GM20000 (cell line): ENCODE measurements at regions not wholly inside any gene's neighbourhood (a gene's known extent, or its start where the extent isn't known, plus 50 kb on each side); places are given as distances from the start of the nearest gene placed in this dataset.

Source experiments
- DNase-seq: peaks from one replicate; pipeline ENCODE4 v3.0.0; 2012; ENCODE audit warnings: low spot score
- TF ChIP-seq, protein P1 (sequence below): IDR thresholded peaks from 2 replicates; pipeline ENCODE4 v1.5.1; 2012; ENCODE audit warnings: mild to moderate bottlenecking, control low read depth; ENCODE audit errors: extremely low read depth, missing control alignments

DNA sequence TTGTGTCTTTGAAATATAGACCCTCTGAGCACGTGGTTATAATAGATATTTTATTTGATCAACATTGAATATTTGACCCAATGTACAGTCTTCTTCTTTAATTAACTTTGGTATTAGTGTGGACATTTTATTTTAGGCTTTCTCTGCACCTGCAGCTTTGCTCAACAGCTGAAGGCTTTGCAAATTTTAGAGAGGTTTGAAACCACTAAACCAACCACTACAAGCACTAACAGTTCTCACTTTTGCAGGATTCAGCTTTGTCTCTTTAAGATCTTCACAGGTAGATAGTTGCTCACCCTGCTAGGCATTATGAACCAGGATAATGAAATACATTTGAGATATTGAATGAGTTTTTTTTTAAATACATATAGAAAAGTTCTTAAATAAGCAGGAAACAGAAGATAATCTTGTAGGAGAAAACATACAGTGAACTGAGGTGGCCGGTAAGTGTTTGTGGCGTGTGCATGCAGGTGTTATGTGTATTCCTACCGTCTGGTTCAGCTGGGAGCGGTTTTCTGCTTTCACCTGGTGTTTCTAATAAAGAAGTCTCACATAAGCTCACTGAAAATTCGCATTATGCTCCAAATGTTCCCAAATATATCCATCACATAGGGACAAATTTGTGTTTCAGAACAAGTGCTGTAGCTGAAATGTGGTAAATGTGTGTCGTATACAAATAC lies 1508.3 kb upstream of the TENM3 start:
- TF ChIP-seq, protein P1, sequence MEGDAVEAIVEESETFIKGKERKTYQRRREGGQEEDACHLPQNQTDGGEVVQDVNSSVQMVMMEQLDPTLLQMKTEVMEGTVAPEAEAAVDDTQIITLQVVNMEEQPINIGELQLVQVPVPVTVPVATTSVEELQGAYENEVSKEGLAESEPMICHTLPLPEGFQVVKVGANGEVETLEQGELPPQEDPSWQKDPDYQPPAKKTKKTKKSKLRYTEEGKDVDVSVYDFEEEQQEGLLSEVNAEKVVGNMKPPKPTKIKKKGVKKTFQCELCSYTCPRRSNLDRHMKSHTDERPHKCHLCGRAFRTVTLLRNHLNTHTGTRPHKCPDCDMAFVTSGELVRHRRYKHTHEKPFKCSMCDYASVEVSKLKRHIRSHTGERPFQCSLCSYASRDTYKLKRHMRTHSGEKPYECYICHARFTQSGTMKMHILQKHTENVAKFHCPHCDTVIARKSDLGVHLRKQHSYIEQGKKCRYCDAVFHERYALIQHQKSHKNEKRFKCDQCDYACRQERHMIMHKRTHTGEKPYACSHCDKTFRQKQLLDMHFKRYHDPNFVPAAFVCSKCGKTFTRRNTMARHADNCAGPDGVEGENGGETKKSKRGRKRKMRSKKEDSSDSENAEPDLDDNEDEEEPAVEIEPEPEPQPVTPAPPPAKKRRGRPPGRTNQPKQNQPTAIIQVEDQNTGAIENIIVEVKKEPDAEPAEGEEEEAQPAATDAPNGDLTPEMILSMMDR, result no peak
- DNase-seq, result no peak

DNA sequence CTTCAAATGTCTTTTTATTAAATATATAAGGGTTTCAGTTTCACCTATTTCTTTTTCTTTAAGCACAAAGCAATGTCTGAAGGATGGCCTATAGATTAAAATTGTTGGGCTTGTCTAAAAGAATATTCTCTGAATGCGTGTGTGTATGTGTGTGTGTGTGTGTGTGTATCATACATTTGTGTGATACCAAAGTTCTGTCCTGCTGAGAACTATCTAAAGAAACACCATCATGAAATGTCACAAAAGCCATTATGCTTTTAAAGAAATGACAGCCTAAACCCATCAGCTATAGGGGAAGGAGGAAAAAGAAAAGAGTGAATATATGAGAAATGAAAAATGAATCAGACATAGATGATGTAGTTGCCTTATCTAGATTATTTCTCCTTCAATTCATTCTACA lies 1501.5 kb upstream of the TENM3 start:
- TF ChIP-seq, protein P1, result no peak
- DNase-seq, result no peak

DNA sequence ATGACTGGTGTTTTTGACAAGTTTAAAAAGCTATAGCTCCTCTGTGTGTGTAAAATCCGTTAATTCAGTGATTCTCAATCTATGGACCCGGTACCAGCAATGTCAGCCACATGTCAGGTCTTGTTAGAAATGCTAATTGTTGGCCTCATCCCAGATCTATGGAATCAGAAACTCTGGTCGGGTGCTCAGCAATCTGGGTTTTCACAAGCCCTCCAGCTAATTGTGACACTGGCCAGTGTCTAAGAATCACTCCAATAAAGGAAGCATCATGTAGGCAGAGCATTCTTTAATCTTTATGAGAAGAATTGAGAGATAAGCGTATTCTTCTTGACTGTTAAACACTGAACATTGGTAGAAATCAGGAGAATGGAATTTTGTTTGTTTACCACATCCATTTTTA lies 1498.2 kb upstream of the TENM3 start:
- TF ChIP-seq, protein P1, result no peak
- no peak for DNase-seq

DNA sequence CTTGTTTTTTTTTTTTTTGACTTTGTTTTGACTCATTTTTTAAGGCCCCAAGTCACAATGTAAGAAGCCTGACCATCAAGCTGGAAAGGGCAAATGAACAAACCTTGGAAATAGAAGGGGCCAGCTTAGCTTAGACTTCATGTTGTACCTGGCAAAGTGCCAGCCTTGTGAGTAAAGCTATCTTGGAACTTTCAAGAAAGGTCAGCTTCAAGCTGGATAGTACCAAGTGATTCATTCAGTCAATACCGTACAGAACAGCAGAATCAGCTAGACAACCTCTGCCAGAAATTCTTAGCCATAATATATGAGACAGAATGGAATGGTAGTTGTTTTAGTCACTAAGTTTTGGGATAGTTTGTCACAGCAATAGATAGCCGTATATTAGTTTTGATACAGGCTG lies 1492.2 kb upstream of the TENM3 start:
- TF ChIP-seq, protein P1, result no peak
- DNase-seq, result no peak

DNA sequence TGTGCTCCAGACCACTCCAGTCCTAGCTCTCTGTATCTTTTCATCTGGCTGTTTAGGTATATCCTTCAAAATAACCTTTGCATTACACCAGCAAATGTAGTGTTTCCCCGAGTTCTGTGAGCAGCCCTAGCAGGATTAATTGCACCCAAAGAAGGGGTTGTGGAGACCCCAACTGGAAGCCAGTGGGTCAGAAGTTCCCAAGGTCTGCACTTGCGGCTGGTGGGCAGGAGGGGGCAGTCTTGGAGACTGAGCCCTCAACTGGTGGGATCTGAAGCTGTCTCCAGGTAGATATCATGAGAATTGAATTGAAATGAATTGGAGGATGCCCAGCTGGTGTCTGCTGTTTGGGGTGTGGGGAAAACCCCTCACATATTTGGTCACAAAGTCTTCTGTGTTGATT lies 1485.3 kb upstream of the TENM3 start:
- DNase-seq, result no peak
- TF ChIP-seq, protein P1, result no peak

DNA sequence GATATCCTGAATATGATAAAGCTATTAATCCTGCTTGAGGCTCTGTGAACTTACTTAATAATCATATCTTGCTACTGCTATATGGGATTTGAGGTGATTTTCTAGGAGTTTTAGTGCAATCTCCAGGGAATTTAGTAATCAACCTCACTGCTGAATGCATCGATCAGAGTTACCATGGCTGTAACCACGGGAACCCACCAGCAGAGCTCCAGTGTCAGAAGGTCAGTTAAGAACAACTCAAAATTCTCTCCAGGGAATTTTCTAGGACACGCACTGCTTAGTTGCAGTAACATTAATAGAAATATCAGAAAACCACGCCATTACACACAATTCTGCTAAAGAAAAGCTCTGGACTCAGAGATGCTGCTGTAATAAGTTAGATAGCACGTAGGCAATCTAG lies 1477.2 kb upstream of the TENM3 start:
- no peak for DNase-seq
- TF ChIP-seq, protein P1, result no peak

DNA sequence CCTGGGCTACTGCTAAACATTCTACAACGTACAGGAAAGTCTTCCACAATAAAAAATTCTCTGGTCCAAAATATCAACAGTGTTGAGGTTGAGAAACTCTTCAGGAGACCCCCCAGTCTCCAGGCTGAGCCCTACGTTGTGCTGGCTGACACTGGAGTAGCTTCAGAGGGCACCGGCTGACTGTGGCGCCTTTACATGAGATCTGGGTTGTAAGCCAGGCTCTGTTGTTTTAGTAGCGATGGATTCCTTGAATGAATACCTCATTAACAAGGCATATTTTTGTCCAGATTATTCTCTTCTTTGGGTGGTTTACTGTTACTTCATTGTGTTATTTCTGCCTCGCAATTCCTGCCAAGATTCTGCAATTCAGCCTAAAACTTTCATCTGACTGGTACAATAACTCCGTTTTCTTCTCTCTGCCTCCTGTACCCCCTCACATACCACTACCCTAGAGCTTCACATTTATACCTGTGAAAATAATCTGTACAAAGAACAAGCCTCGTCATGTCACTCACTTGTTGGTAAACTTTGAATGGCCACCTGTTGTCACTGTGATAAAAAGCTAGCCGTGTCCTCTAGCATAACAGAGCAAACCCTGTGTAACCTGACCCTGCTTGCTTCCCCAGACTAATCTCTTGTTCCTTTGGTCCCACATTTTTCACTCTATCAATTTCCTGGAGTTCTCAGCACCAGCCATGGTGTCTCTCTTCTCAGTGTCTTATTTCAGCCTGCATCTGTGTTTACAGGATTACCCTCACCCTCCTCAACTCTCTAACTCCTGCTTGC lies 1476.1 kb upstream of the TENM3 start:
- DNase-seq, result no peak
- TF ChIP-seq, protein P1, result no peak
